H1 (cell line): ENCODE measurements at regions not wholly inside any gene's neighbourhood (a gene's known extent, or its start where the extent isn't known, plus 50 kb on each side); places are given as distances from the start of the nearest gene placed in this dataset.

ENCODE experiments used
- CTCF ChIA-PET: fragments of 300-600 bp; sonication (Branson Sonifier 250); formaldehyde crosslinking; loops from one replicate; lab custom pipeline; 2021; ENCODE audit not compliant: partially characterized antibody; lab: Charles Lee
- POLR2A ChIA-PET: fragments of 300-600 bp; sonication (Branson Sonifier 250); formaldehyde crosslinking; loops from one replicate; lab custom pipeline; 2021; ENCODE audit warnings: inconsistent platforms; ENCODE audit not compliant: partially characterized antibody; lab: Charles Lee
- DNase-seq, 2 experiments: peaks; one replicate each; pipeline versions ENCODE4 v3.0.0 to v3.0.0-alpha.2; 2010 to 2022; ENCODE audit warnings: low spot score in 2 of 2, low read depth in 1 of 2, mixed read lengths in 1 of 2
- FAIRE-seq: peaks from 2 replicates; lab custom pipeline; 2011; peaks lifted over from hg19 to GRCh38; lab: Jason Lieb, UNC
- H2AFZ ChIP-seq: 2 replicates; pipeline ENCODE4 v1.8.1; 2012; ENCODE audit warnings: low read length, inconsistent platforms
- H2AK5ac ChIP-seq: 2 replicates; pipeline ENCODE4 v1.6.1; 2013; ENCODE audit warnings: low read depth, low read length
- H2BK120ac ChIP-seq: replicated peaks from 2 replicates; pipeline ENCODE3; 2013; ENCODE audit warnings: low read depth, low read length, inconsistent platforms
- H2BK12ac ChIP-seq: 2 replicates; pipeline ENCODE4 v1.6.1; 2013; ENCODE audit warnings: low read depth, low read length
- H2BK15ac ChIP-seq: 2 replicates; pipeline ENCODE4 v1.6.1; 2013; ENCODE audit warnings: low read length
- H2BK20ac ChIP-seq: 2 replicates; pipeline ENCODE4 v1.6.1; 2013; ENCODE audit warnings: low read length
- H2BK5ac ChIP-seq: 2 replicates; pipeline ENCODE4 v1.6.1; 2013; ENCODE audit warnings: low read depth, low read length
- H3K14ac ChIP-seq: 2 replicates; pipeline ENCODE4 v1.6.1; 2013; ENCODE audit warnings: inconsistent platforms; ENCODE audit not compliant: insufficient read length
- H3K18ac ChIP-seq: 2 replicates; pipeline ENCODE4 v1.6.1; 2013; ENCODE audit warnings: low read length; ENCODE audit errors: extremely low read depth
- H3K23ac ChIP-seq: 2 replicates; pipeline ENCODE4 v1.6.1; 2013; ENCODE audit warnings: inconsistent platforms; ENCODE audit not compliant: insufficient read length
- H3K23me2 ChIP-seq: 2 replicates; pipeline ENCODE4 v1.6.1; 2013; ENCODE audit warnings: low read depth, low read length
- H3K27ac ChIP-seq: 2 replicates; pipeline ENCODE4 v1.6.1; 2011; ENCODE audit warnings: low read depth, low read length, inconsistent platforms
- H3K27me3 ChIP-seq, 4 experiments: replicated peaks in 1 of 4; 1 replicate in 1 of 4; 2 replicates in 3 of 4; pipeline versions ENCODE4 v1.6.1 to v1.8.1; 2011 to 2013; ENCODE audit warnings: low read length in 3 of 4, mild to moderate bottlenecking in 3 of 4, inconsistent platforms in 2 of 4, mixed read lengths in 2 of 4, moderate library complexity in 1 of 4; ENCODE audit not compliant: control insufficient read depth in 3 of 4, insufficient read depth in 3 of 4; ENCODE audit errors: extremely low read depth in 1 of 4
- H3K36me3 ChIP-seq, 4 experiments: 2 replicates each; pipeline versions ENCODE4 v1.6.1 to v1.8.1; 2011 to 2013; ENCODE audit warnings: mild to moderate bottlenecking in 4 of 4, low read length in 3 of 4, moderate library complexity in 2 of 4, control low read depth in 1 of 4, inconsistent platforms in 1 of 4; ENCODE audit not compliant: insufficient read depth in 4 of 4, control insufficient read depth in 2 of 4
- H3K4ac ChIP-seq: replicated peaks from 2 replicates; pipeline ENCODE3; 2013; ENCODE audit warnings: low read length, low read depth, mixed read lengths, inconsistent platforms; ENCODE audit not compliant: insufficient read length
- H3K4me1 ChIP-seq, 4 experiments: replicated peaks in 1 of 4; 1 replicate in 1 of 4; 2 replicates in 3 of 4; pipeline versions ENCODE4 v1.6.1 to v1.8.1; 2011 to 2013; ENCODE audit warnings: low read length in 3 of 4, inconsistent platforms in 2 of 4, mixed read lengths in 1 of 4; ENCODE audit not compliant: insufficient read depth in 4 of 4, control insufficient read depth in 3 of 4
- H3K4me2 ChIP-seq, 2 experiments: 2 replicates each; pipeline versions ENCODE4 v1.6.1 to v1.8.1; 2011 to 2013; ENCODE audit warnings: low read depth in 2 of 2, low read length in 2 of 2, control low read depth in 1 of 2, inconsistent platforms in 1 of 2, mild to moderate bottlenecking in 1 of 2; ENCODE audit not compliant: insufficient read depth in 1 of 2
- H3K4me3 ChIP-seq, 4 experiments: fragments of 200-600, 300-600 bp in 1 of 4; sonication (generic), shearing (Covaris generic), sonication (Bioruptor Twin) in 1 of 4; 2 replicates each; pipeline versions ENCODE4 v1.5.1 to v1.8.1; 2011 to 2016; ENCODE audit warnings: low read length in 4 of 4, low read depth in 3 of 4, control low read depth in 2 of 4, inconsistent platforms in 2 of 4, mild to moderate bottlenecking in 2 of 4, mixed read lengths in 1 of 4, moderate library complexity in 1 of 4; ENCODE audit not compliant: insufficient read depth in 2 of 4; ENCODE audit errors: extremely low read depth in 1 of 4
- H3K56ac ChIP-seq: replicated peaks from 2 replicates; pipeline ENCODE3; 2013; ENCODE audit warnings: low read depth, mild to moderate bottlenecking, mixed read lengths, low read length, inconsistent platforms; ENCODE audit not compliant: insufficient read length
- H3K79me1 ChIP-seq: 2 replicates; pipeline ENCODE4 v1.6.1; 2013; ENCODE audit warnings: low read depth, low read length, control low read depth
- H3K79me2 ChIP-seq, 2 experiments: 2 replicates each; pipeline versions ENCODE4 v1.6.1 to v1.8.1; 2012 to 2013; ENCODE audit warnings: low read length in 2 of 2, mild to moderate bottlenecking in 2 of 2, inconsistent platforms in 1 of 2; ENCODE audit not compliant: insufficient read depth in 2 of 2, control insufficient read depth in 1 of 2
- H3K9ac ChIP-seq, 4 experiments: replicated peaks in 1 of 4; 1 replicate in 1 of 4; 2 replicates in 3 of 4; pipeline versions ENCODE4 v1.6.1 to v1.8.1; 2011 to 2013; ENCODE audit warnings: low read depth in 3 of 4, low read length in 3 of 4, control low read depth in 2 of 4, mild to moderate bottlenecking in 2 of 4, moderate library complexity in 2 of 4, inconsistent platforms in 1 of 4; ENCODE audit errors: extremely low read depth in 1 of 4
- H3K9me3 ChIP-seq, 2 experiments: 2 replicates each; pipeline versions ENCODE4 v1.6.1 to v1.8.1; 2012 to 2013; ENCODE audit warnings: mild to moderate bottlenecking in 2 of 2, moderate library complexity in 2 of 2, control low read depth in 1 of 2, inconsistent platforms in 1 of 2, low read depth in 1 of 2, low read length in 1 of 2, mixed read lengths in 1 of 2; ENCODE audit not compliant: insufficient read depth in 2 of 2
- H4K20me1 ChIP-seq, 2 experiments: replicated peaks in 1 of 2; 2 replicates each; pipeline versions ENCODE3 to v1.8.1; 2011 to 2013; ENCODE audit warnings: inconsistent platforms in 2 of 2, low read length in 2 of 2, mild to moderate bottlenecking in 1 of 2; ENCODE audit not compliant: insufficient read depth in 2 of 2, control insufficient read depth in 1 of 2
- H4K5ac ChIP-seq: 2 replicates; pipeline ENCODE4 v1.6.1; 2013; ENCODE audit warnings: low read length, low read depth, mixed read lengths, inconsistent platforms; ENCODE audit not compliant: insufficient read length
- H4K8ac ChIP-seq: 2 replicates; pipeline ENCODE4 v1.8.0; 2013; ENCODE audit warnings: mild to moderate bottlenecking, moderate library complexity, low read length, inconsistent platforms; ENCODE audit not compliant: insufficient read depth; ENCODE audit errors: extremely low read depth
- H4K91ac ChIP-seq: replicated peaks from 2 replicates; pipeline ENCODE3; 2013; ENCODE audit warnings: low read length, mixed read lengths, inconsistent platforms; ENCODE audit not compliant: insufficient read length
- CTBP2 ChIP-seq: IDR thresholded peaks from 2 replicates; pipeline ENCODE4 v1.7.0; 2011; ENCODE audit warnings: borderline replicate concordance, mild to moderate bottlenecking, moderate library complexity, mixed read lengths, low read length; ENCODE audit not compliant: insufficient read depth, insufficient read length
- EGR1 ChIP-seq: IDR thresholded peaks from 2 replicates; pipeline ENCODE4 v1.6.1; 2011; ENCODE audit warnings: low read depth, low read length, borderline replicate concordance
- EP300 ChIP-seq, 2 experiments: IDR thresholded peaks; 1 replicate in 1 of 2; 2 replicates in 1 of 2; pipeline ENCODE4 v1.6.1; 2011 to 2012; ENCODE audit warnings: low read depth in 2 of 2, low read length in 2 of 2, mild to moderate bottlenecking in 2 of 2, borderline replicate concordance in 1 of 2, inconsistent platforms in 1 of 2, moderate library complexity in 1 of 2
- FOSL1 ChIP-seq: IDR thresholded peaks from 2 replicates; pipeline ENCODE4 v1.6.1; 2011; ENCODE audit warnings: mild to moderate bottlenecking, low read depth, low read length, moderate library complexity; ENCODE audit not compliant: insufficient read depth
- KDM5A ChIP-seq: fragments of 200-600 bp; IDR thresholded peaks from 2 replicates; pipeline ENCODE4 v1.7.1; 2012; ENCODE audit warnings: mild to moderate bottlenecking, low read length, inconsistent platforms, mixed read lengths
- SP1 ChIP-seq: IDR thresholded peaks from 2 replicates; pipeline ENCODE4 v1.6.1; 2011; ENCODE audit warnings: low read depth, low read length
- SP4 ChIP-seq: IDR thresholded peaks from 2 replicates; pipeline ENCODE4 v1.6.1; 2012; ENCODE audit warnings: low read length, inconsistent platforms
- YY1 ChIP-seq: IDR thresholded peaks from 2 replicates; pipeline ENCODE4 v1.6.1; 2011; ENCODE audit warnings: low read depth, mild to moderate bottlenecking, low read length
- TF ChIP-seq, protein P1 (sequence below): IDR thresholded peaks from 2 replicates; pipeline ENCODE4 v1.6.1; 2011; ENCODE audit warnings: low read depth, mild to moderate bottlenecking, low read length; ENCODE audit not compliant: insufficient read depth

DNA sequence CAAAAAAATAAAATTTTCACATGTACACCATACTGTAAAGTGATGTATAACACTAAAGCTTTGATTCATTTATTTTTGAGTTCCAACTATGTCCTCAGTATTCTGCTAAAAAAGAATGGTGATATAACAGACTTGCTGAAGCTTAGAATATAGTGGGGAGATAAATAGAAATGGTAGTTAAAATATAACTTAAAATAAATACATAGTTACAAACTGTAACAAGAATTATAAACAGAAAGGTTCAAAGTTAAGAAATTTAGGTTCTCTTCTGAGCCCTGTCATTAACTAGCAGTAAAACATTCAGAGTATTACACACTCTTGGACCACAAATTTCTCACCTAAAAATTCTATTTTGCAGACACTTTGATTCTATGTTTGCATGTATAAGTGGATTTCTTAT, 392.1 kb downstream of the ANXA1 start:
- no peak overlapping the region for H2BK120ac ChIP-seq
- H3K4ac ChIP-seq, result no peak overlapping the region
- no peak overlapping the region for H3K56ac ChIP-seq
- no peak overlapping the region for H2BK12ac ChIP-seq
- no peaks in the 10 kb centered on the region for H4K20me1 ChIP-seq
- DNase-seq, result no peak
- no peak overlapping the region for H3K23ac ChIP-seq
- CTCF ChIA-PET, result no interaction called here
- TF ChIP-seq SP1 (no peak), CTBP2 (no peak), SP4 (no peak), KDM5A (no peak), EP300 (IDR thresholded peaks at IDR 0.05; ENCODE audit: borderline replicate concordance in 1 of 2, low read depth in 2 of 2, low read length in 2 of 2) (no peak), YY1 (no peak), EGR1 (no peak), FOSL1 (no peak)
- TF ChIP-seq, protein P1, sequence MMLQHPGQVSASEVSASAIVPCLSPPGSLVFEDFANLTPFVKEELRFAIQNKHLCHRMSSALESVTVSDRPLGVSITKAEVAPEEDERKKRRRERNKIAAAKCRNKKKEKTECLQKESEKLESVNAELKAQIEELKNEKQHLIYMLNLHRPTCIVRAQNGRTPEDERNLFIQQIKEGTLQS, result no peak
- POLR2A ChIA-PET, result no interaction called here
- no peak overlapping the region for H2BK5ac ChIP-seq
- no peaks in the 10 kb centered on the region for H3K79me2 ChIP-seq
- H3K27ac ChIP-seq, result no peak overlapping the region
- H3K18ac ChIP-seq, result no peak overlapping the region
- no peak overlapping the region for H2AK5ac ChIP-seq
- H3K23me2 ChIP-seq, result no peaks in the 10 kb centered on the region
- H3K4me3 ChIP-seq, result no peak overlapping the region
- no peak overlapping the region for H3K14ac ChIP-seq
- H2AFZ ChIP-seq, result no peak overlapping the region
- H3K9me3 ChIP-seq, result no peaks in the 10 kb centered on the region
- H3K27me3 ChIP-seq, result no peaks in the 10 kb centered on the region
- no peak overlapping the region for H4K8ac ChIP-seq
- H4K91ac ChIP-seq, result no peak overlapping the region
- no peaks in the 10 kb centered on the region for H3K4me1 ChIP-seq
- H3K79me1 ChIP-seq, result no peaks in the 10 kb centered on the region
- H3K36me3 ChIP-seq, result no peaks in the 10 kb centered on the region
- H2BK20ac ChIP-seq, result no peak overlapping the region
- no peak overlapping the region for H2BK15ac ChIP-seq
- FAIRE-seq, result no peak
- H3K9ac ChIP-seq, result no peak overlapping the region
- H3K4me2 ChIP-seq, result no peak overlapping the region
- H4K5ac ChIP-seq, result no peak overlapping the region
